ENCODE measurements at regions not wholly inside any gene's neighbourhood (a gene's known extent, or its start where the extent isn't known, plus 50 kb on each side); places are given as distances from the start of the nearest gene placed in this dataset.

DNA sequence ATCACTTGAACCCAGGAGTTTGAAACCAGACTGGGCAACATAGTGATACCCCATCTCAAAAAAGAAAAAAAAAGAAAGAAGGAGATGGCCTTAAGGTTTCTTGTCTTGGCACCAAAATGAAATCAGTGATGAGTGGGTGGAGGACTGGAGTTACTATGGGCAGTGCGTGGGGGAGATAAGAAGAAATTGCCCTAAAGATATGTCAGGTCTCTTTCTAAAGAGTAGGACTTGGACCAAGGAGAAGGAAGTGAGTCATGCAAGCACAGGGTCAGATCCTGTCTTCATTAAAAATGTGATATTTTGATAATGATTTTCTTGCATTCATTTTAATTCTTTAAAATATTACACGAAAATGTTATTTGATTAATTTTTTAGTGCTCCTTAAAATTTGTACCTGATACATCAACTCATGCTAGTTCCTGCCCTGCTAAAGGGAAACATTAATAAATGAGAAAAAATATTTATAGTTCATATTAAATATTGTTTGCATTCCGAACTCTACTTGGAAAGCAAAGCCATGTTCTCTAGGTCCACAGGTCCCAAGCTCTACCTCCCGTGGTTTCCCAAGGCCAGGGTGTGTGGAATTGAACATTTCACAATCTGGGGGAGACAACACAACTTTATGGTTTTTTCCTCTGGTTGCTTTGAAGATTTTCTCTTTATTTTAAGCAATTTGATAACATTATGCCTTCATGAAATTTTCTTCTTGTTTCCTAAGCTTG, 62.6 kb upstream of the CTLA4 start:
- Histone ChIP-seq H3K27me3 (no peaks in the 10 kb centered on the region), H3K36me3 (no peaks in the 10 kb centered on the region), H3K4me1 (no peaks in the 10 kb centered on the region), H3K4me3 (ENCODE audit: low read depth, low read length) (no peak overlapping the region), H3K9me3 (no peaks in the 10 kb centered on the region)
- no peak for DNase-seq
- no peak for TF ChIP-seq CTCF (IDR thresholded peaks at IDR 0.05; ENCODE audit: low read depth, low read length)

GRCh38 chr2:203805486-203805838, 62.1 kb upstream of the CTLA4 start:
- no peaks in the 10 kb centered on the region for H3K27me3 ChIP-seq
- no peak overlapping the region for H3K4me3 ChIP-seq (ENCODE audit: low read depth, low read length)
- DNase-seq, result no peak
- no peak for TF ChIP-seq CTCF (IDR thresholded peaks at IDR 0.05; ENCODE audit: low read depth, low read length)
- H3K4me1 ChIP-seq, result no peaks in the 10 kb centered on the region
- no peaks in the 10 kb centered on the region for H3K36me3 ChIP-seq
- no peaks in the 10 kb centered on the region for H3K9me3 ChIP-seq

DNA sequence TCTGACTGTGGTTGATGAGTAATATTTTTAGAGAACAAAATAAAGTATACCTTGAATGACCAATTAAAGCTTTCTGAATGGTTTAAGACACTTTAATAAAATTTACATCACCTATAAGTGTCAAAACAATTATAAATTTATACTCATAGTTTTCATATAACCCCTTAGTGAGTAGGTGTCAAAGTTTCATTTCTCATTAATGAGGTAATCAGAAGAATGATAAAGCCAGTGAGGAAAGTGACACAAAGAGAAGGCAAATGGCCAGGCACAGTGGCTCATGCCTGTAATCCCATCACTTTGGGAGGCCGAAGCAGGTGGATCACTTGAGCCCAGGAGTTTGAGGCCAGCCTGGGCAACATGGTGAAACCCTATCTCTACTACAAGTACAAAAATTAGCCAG, 60.8 kb upstream of the CTLA4 start:
- DNase-seq, result no peak
- Histone ChIP-seq H3K4me3 (ENCODE audit: low read depth, low read length) (no peak overlapping the region), H3K9me3 (no peaks in the 10 kb centered on the region), H3K27me3 (no peaks in the 10 kb centered on the region), H3K4me1 (no peaks in the 10 kb centered on the region), H3K36me3 (no peaks in the 10 kb centered on the region)
- no peak for TF ChIP-seq CTCF (IDR thresholded peaks at IDR 0.05; ENCODE audit: low read depth, low read length)

- H3K27me3 ChIP-seq, result no peaks in the 10 kb centered on the region
- H3K36me3 ChIP-seq, result no peaks in the 10 kb centered on the region
- TF ChIP-seq CTCF (IDR thresholded peaks at IDR 0.05; ENCODE audit: low read depth, low read length), result no peak
- no peaks in the 10 kb centered on the region for H3K9me3 ChIP-seq
- H3K4me1 ChIP-seq, result no peaks in the 10 kb centered on the region
- no peak overlapping the region for H3K4me3 ChIP-seq (ENCODE audit: low read depth, low read length)
- no peak for DNase-seq
Observed at GRCh38 chr2:203808046-203808750, 59.4 kb upstream of the CTLA4 start.

GRCh38 chr2:203809084-203809521, 58.5 kb upstream of the CTLA4 start:
- no peaks in the 10 kb centered on the region for H3K9me3 ChIP-seq
- no peaks in the 10 kb centered on the region for H3K4me1 ChIP-seq
- no peak for TF ChIP-seq CTCF (IDR thresholded peaks at IDR 0.05; ENCODE audit: low read depth, low read length)
- DNase-seq, result no peak
- H3K36me3 ChIP-seq, result no peaks in the 10 kb centered on the region
- H3K4me3 ChIP-seq (ENCODE audit: low read depth, low read length), result no peak overlapping the region
- no peaks in the 10 kb centered on the region for H3K27me3 ChIP-seq

- no peak for TF ChIP-seq CTCF (IDR thresholded peaks at IDR 0.05; ENCODE audit: low read depth, low read length)
- Histone ChIP-seq H3K4me1 (no peaks in the 10 kb centered on the region), H3K4me3 (ENCODE audit: low read depth, low read length) (no peak overlapping the region), H3K9me3 (no peaks in the 10 kb centered on the region), H3K27me3 (no peaks in the 10 kb centered on the region), H3K36me3 (no peaks in the 10 kb centered on the region)
- DNase-seq, result no peak
Observed at GRCh38 chr2:203809991-203810510, 57.5 kb upstream of the CTLA4 start.

Data from BE2C (cell line).